ENCODE measurements at regions not wholly inside any gene's neighbourhood (a gene's known extent, or its start where the extent isn't known, plus 50 kb on each side); places are given as distances from the start of the nearest gene placed in this dataset.

- DNase-seq (ENCODE audit: low spot score) = no peak
- TF ChIP-seq, protein P1, sequence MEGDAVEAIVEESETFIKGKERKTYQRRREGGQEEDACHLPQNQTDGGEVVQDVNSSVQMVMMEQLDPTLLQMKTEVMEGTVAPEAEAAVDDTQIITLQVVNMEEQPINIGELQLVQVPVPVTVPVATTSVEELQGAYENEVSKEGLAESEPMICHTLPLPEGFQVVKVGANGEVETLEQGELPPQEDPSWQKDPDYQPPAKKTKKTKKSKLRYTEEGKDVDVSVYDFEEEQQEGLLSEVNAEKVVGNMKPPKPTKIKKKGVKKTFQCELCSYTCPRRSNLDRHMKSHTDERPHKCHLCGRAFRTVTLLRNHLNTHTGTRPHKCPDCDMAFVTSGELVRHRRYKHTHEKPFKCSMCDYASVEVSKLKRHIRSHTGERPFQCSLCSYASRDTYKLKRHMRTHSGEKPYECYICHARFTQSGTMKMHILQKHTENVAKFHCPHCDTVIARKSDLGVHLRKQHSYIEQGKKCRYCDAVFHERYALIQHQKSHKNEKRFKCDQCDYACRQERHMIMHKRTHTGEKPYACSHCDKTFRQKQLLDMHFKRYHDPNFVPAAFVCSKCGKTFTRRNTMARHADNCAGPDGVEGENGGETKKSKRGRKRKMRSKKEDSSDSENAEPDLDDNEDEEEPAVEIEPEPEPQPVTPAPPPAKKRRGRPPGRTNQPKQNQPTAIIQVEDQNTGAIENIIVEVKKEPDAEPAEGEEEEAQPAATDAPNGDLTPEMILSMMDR (IDR thresholded peaks at IDR 0.05) = no peak
- ATAC-seq (ENCODE audit: low FRiP score) = no peak
These were observed 126.5 kb downstream of the C1orf94 start for GRCh38 chr1:34303218-34303617.

- no peak for DNase-seq (ENCODE audit: low spot score)
- no peak for ATAC-seq (ENCODE audit: low FRiP score)
- TF ChIP-seq, protein P1 (IDR thresholded peaks at IDR 0.05) = no peak
These were observed 129.9 kb downstream of the C1orf94 start for GRCh38 chr1:34306568-34306967.

DNA sequence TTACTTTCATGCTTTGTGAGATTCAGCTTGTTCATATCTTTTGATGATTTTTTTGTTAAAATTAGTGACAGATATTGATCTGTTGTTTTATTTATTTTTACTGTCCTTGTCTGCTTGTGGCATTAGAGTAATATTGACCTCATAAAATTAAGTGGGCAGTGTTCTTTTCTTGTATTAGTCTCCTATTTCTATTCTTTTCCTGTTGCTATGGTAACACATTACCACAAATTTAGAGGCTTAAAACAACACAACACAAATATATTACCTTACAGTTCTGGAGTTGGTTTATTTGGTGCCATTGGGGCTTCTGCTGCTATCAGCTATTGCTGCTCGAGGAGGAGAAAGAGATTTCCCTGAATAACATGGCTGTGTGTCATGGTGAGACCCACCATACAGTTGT is 135.7 kb downstream of the C1orf94 start:
- TF ChIP-seq, protein P1 (IDR thresholded peaks at IDR 0.05) = no peak
- ATAC-seq (ENCODE audit: low FRiP score) = no peak
- DNase-seq (ENCODE audit: low spot score) = no peak

GRCh38 chr1:34315974-34316373 is 139.3 kb downstream of the C1orf94 start:
- TF ChIP-seq, protein P1 (IDR thresholded peaks at IDR 0.05) = no peak
- ATAC-seq (ENCODE audit: low FRiP score) (no peak), DNase-seq (ENCODE audit: low spot score) (no peak)

GRCh38 chr1:34316773-34317172 is 140.1 kb downstream of the C1orf94 start:
- TF ChIP-seq, protein P1 (IDR thresholded peaks at IDR 0.05) = no peak
- no peak for ATAC-seq (ENCODE audit: low FRiP score)
- no peak for DNase-seq (ENCODE audit: low spot score)

DNA sequence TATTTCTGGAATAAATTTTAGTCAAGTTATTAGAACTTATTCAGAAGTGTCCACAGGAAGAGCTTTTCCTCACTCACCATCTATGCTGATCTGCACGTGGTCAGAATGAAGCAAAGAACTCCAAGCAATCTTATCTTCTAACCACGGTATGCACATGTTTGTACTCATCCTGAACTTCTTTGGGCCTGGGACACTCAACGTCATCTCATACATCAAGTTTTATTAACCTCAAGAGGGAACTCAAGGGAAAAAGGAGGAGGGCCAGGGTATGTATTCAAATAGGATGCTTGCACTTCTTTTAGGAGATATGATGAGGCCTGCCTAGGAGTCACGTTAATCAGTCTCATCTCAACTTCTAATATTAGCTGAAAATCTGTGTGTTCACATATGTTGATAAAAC is 142.5 kb downstream of the C1orf94 start:
- TF ChIP-seq, protein P1 (IDR thresholded peaks at IDR 0.05) = no peak
- ATAC-seq (ENCODE audit: low FRiP score) (no peak), DNase-seq (ENCODE audit: low spot score) (no peak)

DNA sequence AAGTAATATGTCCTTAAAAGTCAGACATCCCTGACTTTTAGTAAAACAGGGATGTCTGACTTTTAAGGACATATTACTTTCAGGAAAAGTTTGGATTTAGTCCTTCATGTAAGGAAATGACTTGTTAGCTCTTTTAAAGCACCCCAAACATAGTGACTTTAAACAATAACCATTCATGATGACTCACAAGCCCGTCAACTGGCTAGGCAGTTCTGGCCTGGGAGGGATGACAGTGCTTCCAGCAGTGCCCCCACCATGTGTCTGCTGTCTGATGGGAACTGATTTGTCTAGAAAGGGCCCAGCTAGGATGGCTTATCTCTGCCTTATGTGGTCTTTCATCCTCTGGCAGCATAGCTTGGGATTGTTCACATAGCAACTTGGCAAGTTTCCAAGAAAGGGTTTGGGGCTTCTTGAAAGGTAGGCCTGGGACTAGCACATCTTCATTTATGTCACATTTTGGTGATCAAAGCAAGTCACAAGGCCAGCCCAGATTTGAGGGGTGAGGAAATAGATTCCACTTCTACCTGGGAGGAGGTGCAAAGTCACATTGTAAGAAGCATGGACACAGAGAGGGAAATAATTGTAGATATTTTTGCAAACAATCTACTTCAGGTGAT is 143.5 kb downstream of the C1orf94 start:
- TF ChIP-seq, protein P1 (IDR thresholded peaks at IDR 0.05) = no peak
- no peak for DNase-seq (ENCODE audit: low spot score)
- ATAC-seq (ENCODE audit: low FRiP score) = no peak

Measured in omental fat pad (tissue), 3 donors.